HG03039 (cell line): ENCODE measurements at regions not wholly inside any gene's neighbourhood (a gene's known extent, or its start where the extent isn't known, plus 50 kb on each side); places are given as distances from the start of the nearest gene placed in this dataset.

Source experiments
- ATAC-seq: cut with Tn5 transposase; IDR thresholded peaks from one replicate; pipeline ENCODE4 v1.9.1; 2021; ENCODE audit warnings: mild to moderate bottlenecking, moderate library complexity; ENCODE audit not compliant: unreplicated experiment

DNA sequence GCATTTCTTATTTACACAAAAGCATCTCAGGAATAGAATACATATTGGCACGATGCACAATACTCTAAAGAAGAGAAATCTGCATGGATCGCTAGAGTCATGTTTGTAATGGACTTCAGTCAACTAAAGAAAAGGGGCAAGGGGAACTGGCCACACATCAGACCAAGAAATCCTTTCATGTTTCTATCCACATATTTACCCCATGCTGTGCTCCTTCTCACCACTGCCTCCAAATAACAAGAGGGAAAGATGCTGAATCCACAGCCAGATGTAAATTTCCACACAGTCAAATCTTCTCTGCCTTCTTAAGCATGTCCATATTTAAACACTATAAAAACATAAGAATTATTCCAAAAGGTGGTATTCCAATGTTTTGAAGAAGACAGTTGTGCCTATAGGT lies 67.6 kb downstream of the COX18 start:
- ATAC-seq: no peak

DNA sequence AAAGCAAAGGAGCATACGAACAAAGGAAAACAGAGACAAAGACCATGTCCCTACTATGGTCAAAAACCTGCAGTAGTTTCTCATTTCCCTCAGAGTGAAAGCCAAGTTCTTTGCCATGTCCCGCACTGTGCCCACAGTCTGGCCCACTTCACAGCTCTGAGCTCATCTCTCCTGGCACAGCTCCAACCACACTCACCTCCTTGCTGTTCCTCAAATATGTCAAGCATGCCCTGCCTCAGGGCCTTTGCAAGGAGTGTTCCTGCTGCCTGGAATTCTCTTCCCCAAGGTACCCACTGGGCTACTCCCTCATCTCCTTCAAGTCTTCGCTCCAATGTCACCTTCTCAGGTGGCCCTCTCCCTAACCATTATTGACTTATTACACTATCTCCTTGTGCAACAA lies 72.1 kb downstream of the COX18 start:
- ATAC-seq: no peak

DNA sequence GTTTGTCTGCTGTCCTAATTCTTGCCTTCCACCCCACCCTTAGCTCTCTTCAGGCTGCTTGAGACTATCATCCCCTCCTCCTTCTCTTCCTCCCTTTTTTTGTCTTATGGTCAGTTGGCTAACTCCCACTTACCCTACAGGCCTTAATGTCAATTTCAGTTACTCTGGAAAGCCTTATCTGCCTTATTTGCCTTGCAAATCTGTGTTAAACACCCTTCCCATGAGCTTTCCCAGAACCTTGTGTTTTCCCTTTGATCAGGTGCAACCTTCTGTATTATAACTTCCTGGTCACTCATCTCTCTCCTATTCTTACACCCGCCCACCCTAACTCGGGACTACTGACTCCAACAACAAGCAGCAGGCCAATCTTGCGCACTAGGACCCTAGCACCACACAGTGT lies 74.8 kb downstream of the COX18 start:
- ATAC-seq: no peak

DNA sequence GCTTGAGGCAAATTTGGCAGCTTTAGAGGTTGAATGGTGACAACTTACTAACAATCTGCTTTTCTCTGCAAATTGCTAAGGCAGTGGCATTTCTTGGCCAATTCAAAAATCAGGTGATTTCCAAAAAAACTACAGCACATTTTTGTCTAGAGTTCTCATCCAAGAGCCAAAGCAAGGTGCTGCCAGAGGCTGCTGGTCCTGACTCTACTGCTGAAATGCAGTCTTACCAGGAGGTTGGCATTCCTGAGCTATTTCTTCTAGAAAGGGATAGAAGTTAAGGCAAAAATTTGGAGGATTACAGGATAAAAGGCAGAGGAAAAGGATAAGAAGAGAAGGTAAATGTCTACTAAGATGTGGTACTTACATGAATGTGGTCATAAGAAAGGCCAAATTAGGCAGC lies 75.6 kb downstream of the COX18 start:
- ATAC-seq: no peak

DNA sequence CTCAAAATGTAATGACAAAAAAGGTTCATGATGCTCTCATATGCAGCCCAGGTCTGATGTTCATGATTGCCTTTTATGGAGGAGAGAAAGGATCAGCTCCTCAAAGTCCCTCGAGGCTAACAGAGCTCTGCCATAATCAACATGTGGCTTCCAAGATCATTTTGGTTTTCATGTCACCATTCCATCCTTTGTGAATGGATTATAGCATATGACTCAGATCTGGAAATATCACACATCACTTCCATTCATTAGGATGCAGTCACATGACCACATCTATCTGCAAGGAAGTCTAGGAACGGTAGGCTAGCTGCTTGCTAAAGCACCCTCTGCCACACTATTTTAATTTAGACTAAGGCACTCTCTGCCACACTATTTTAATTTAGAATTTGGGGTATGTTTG lies 77.6 kb downstream of the COX18 start:
- ATAC-seq: no peak

DNA sequence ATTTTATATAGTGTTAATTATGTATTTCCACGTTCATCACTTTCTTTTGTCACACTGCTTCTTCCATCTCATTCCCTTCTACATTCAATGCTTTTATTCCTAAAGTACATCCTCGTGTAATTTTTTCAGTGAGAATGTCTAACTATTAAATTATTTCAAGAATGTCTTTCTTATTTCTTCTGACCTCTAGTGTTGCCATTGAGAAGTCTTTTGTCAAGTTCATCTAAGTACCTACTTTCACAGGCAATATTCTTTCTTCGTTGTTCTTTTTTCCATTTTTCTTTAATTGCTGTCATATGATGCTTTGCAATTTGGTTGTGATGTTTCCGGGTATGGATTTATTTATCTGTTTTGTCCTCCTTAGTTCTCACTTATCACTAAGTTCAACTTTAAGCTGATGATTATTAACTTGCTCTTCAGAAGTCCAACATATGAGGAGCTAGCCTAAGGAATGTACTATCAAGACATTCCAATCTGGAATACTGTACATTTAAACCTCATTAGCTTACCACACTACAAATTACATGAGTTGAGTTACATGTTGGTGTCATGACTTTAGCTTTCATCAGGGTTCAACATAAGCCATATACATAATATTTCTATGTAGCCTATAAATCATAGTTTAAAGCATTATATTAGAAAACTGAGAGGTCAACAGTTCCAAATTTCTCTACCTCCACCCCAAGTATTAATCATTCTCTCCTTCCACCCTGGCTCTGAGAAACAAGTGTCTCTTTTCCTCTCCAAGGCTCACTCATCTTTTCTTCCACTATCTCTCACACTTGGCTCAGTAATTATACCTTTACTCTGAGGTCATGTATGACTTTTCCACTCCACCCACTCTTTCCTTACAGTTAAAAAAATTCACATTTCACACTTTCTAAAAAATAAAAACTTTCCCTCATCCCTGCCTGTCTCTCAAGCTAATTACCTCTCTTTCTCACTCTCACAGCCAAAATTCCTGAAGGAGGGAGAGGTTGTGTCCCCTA lies 81.5 kb downstream of the COX18 start:
- ATAC-seq: no peak

DNA sequence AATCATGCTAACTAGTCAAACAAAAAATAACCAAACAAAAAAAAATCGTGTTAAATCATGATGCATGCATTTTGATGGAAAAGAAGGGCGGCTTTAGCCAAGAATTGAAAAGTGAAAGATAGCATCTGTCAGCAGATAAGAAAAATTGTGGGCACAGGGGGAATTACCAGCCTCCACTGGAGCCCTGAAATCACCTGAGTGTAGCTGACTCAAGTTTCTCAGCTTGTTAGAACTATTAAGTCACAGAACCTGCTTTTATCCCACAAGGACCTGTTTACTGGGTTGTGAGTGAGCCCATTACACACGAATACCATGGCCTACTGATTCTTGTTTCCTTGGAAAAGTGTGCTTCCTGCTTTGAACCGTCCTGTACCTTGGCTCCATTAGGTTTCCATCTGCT lies 85.2 kb downstream of the COX18 start:
- ATAC-seq: no peak

DNA sequence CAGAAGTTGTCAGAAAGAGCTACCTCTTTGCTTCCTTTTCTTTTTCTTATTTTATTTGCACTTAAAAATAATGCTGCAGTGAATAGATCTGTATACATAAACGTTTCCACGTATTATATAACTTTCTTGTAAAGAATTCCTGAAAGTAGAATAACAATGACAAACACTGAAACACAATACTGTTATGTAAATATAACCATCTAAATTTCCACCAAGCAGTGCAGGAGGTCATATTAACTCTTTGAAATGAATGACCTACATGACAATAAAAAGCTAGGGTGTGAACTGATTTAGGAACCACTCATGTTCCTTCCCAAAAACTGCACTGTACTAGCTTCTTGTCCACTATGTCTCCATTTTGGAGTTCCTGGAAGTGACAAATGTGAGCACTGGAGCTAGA lies 85.8 kb downstream of the COX18 start:
- ATAC-seq: no peak

DNA sequence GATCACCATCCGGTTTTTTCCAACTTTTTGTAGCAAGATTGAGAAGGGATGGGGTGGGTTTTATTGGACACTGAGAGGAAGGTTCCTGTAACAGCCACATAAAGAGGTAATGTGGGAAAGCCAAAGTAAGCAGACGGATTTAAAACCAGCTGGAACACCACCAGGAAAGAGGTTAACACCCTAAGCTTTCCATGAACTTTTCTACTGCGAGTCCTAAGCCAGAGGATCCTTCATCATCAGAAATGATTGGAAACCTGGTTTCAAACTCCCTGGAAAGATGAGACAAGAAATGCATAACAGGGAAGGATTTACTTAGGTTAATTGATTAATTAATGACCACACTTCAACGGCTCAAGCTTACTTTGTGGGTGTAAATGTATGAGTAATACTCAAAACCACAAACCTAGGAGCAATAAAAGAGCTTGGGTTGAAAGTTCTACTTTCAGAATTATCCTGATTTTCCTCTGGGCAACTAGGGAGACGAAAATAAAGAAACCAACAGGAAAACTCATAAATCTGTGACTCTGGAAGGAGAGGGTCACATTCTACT lies 91.5 kb downstream of the COX18 start:
- no peak for ATAC-seq

DNA sequence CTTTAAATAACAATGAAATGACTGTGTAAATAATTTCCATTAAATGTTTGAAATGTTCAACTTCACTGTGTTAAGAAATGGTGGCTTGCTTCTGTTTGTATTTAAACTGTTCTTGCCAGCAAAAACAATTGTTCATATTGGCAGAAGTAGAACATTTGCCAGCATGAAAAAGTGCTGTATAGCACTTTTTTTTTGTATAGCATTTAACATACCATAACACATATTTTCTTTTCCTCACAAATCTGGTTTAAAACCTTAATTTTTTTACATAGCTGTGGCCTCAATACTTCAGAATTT lies 94.1 kb downstream of the COX18 start:
- ATAC-seq: no peak

DNA sequence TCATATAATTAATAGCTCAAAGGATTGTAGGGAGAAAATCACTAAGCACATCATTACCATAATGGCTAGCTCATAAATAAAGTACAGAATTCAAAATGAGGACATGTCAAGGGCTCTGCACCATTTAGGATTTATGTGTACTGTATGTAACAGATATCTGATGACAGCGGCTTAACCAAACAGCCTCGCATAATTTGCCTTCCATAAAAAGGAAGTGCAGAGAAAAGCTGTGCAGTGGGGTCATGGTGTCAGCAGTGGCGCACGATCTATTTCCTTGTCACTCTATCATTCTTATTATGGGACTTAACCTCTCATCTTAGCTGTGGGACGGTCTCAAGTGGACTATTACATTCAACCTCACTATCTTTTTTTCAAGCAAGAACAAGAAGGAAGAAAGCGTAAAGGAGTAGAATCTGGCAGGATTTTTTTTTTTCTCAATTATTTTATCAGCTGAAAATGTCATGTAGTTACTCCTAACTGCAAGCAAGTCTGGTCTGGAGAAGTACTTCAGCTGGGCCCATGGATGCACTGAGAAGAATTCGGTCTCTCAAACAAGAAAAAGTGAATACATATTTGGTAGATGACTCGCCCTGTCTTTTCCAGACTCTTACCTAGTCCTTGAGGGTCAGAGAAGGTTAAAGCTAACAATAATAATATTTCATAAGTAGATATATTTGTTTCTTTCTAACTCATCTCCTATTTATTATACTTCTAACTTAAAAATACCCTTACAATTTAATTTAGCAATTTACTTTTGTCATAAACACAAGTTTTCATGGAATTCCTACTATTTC lies 94.6 kb downstream of the COX18 start:
- no peak for ATAC-seq

DNA sequence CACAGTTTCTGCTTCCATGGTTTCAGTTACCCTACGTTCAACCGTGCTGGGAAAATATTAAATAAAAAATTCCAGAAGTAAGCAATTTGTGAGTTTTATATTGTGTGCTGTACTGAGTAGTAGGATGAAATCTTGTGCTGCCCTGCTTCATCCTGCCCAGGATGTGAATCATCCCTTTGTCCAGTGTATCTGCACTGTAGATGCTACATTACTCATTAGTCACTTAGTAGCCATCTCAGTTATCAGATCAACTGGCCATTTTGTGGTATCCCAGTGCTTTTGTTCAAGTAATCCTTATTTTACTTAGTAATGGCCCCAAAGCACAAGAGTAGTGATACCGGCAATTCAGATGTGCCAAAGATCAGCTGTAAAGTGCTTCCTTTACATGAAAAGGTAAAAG lies 97.9 kb downstream of the COX18 start:
- no peak for ATAC-seq

DNA sequence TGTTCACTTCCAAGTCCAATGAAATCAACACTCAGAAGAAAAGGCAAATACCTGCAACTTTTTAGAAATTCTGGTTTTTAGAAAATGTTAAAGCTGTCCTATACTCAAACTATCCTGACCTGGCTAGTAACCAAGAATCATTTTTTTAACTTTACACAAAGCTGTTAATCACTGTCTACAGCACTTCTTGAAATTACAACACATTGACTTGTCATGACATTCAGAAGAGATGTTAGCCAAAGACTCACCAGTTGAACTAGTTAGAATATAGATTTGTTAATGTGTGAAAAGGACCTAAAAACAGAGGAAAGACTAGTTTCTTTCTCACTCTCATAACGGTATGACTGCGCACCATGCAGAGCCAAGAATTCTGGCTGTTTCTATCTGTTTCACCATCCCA lies 98.8 kb downstream of the COX18 start:
- no peak for ATAC-seq

DNA sequence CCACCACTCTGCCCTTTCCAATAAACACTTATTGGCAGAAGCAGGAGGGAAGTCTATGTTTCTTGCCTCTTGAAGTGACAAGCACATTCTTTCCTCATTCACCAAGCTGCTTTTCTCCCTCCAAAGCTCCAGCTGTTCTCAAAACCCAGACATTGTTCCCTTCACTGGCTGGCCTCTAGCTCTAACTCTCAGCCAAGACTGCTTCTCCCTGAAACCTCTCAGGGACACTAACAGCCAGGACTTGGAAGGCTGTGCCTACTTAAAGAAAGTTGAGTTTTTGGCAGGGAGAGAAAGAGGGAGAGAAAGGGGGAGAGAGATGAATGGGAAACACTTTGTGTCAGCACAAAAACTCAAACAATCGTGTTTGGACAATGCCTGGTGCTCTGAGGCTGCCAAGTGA lies 99.5 kb downstream of the COX18 start:
- ATAC-seq: no peak

DNA sequence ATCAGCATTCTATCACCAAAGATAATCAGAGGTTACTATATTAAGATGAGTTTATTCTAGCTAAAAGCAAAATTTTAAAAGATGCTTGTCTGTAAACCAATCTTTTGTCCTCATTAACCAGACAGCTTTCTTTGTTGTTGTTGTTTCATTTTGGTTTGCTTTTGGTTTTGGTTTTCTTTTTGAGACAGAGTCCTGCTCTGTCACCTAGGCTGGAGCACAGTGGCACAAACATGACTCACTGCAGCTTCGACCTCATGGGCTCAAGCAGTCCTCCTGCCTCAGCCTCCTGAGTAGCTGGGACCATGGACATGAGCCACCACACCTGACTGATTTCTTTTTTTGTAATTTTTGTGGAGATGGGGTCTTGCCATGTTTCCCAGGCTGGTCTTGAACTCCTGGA lies 102.9 kb downstream of the COX18 start:
- ATAC-seq: no peak

DNA sequence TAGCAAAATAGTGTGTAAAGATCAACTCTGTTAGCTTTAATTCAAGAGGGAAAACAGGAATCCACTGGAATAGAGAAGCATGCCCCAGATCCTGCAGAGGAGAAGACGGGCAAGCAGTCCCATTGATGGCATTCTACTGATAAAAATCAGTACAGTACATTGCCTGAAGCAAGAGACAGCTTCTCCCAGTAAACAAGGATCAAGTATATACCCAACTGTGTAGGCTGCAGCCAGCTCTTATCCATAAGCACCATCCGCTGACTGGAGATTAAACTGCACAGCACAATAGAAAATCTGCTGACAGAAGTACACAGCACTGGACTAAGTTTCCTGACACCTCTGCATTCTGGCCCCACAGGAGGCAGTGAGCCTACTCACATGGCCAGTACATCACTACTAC lies 110.1 kb downstream of the COX18 start:
- ATAC-seq: no peak

DNA sequence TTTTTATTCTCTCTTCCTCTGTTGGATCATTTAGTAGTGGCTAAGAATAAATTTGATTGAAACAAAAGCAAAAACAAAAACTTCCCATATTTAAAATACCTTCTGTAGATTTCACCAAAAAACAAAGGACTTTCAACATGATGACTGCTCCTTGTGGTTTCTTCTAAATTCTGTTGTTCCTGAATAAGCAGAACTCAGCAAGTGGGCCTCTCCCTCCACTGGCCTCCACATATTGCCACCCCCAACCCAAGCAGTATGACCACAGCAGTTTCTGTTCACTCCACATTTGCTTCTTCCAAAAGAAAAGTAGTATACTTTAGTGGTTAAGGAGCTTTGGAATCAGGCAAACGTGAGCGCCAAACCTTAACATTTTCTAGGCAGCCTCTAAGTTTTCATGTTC lies 114.7 kb downstream of the COX18 start:
- no peak for ATAC-seq

DNA sequence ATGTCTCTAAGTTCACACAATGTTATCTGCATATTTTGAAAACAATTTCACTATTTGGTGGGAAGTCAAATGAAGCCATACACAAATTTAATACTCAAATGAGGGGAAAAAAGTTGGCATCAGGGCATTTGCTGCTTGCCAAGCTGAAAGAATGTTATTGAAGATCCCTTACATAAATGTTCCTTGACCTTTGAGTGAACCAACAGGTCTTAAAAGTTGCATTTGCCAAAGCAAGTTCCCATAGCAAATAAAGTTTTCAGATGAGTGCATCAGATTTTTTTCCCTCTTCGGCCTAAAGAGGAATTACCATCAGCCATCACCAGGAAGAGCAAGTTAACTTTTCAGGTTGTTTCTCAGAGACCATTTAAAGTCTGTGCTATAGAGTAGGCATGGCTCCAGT lies 115.9 kb downstream of the COX18 start:
- no peak for ATAC-seq

DNA sequence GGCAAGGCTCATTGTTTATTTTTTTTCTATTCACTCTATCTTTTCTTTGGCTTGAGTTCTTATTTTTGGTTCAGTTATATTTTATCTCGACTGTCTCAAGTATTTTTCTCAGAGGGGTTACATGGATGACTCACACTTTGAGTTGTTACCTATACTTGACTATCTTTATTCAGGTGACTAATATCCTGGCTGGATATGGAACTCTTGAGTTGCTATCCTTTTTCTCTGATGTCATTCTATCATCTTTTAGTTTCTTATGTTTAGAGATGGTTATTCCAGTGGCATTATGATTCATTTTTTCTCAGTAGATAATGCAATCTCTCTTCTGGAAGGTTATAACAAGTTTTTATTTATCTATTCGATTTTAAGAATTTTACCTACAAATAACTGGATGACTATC lies 117.9 kb downstream of the COX18 start:
- ATAC-seq: no peak

DNA sequence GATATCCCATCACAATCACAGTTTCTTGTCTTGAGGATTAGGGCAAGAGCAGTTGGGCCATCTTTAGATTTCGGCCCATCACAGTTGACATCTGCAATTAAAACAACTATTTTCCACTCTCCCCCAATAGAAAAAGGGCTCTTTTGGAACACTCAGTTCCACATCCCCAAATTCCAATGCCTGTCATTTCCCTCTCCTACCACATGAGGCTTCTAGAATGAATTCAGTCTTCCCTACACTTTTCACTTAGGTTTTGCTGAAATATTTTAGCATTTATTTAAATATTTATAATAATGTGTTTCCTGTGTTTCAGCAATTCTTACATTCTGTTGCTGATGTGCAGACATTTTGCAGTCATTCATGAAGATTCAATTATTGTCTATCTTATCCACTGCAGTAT lies 118.4 kb downstream of the COX18 start:
- no peak for ATAC-seq

DNA sequence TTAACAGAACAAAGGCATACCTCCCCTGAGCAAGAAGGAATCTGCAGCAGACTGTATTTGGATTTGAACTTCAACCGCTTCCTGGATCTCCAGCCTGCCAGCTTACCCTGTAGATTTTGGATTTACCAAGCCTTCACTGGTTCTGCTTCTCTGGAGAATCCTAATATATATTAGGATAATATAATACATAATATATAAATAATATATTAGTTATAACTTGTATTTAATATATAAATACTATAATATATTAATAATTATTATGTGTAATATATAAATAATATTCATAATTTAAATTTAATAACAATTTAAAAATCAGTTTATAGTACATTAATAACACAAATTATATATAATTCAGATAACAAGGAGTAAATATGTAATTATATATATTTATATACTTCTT lies 121.4 kb downstream of the COX18 start:
- no peak for ATAC-seq

DNA sequence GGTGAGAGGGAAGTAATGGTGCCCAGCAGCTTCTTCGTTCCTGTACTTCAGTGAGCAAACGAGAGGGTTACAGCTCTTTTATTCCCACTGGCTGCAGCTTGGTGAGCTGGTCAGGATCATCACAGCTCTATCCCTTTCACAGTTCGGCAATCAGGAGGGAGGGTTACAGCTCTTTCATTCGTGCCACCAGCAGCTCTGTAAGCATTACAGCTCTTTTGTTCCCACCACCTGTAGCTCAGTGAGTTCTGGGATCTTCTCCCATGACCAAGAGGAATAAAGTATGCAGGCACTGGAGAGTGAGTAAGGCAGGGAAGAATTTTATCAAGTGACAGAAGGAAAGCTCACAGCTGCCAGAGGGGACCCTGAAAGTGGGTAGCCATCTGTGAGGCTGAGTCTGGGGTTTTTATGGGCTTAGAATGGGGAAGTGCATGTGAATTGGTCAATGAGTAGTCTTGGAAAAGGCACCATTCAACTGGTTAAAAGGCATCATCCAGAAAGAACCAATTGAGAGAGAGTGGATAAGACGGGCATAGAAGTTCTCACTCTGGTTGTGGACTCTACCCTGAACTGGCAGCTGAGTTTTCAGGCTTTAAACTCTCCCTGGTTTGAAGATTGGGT lies 123.7 kb downstream of the COX18 start:
- no peak for ATAC-seq
